ENCODE measurements at regions not wholly inside any gene's neighbourhood (a gene's known extent, or its start where the extent isn't known, plus 50 kb on each side); places are given as distances from the start of the nearest gene placed in this dataset.

DNA sequence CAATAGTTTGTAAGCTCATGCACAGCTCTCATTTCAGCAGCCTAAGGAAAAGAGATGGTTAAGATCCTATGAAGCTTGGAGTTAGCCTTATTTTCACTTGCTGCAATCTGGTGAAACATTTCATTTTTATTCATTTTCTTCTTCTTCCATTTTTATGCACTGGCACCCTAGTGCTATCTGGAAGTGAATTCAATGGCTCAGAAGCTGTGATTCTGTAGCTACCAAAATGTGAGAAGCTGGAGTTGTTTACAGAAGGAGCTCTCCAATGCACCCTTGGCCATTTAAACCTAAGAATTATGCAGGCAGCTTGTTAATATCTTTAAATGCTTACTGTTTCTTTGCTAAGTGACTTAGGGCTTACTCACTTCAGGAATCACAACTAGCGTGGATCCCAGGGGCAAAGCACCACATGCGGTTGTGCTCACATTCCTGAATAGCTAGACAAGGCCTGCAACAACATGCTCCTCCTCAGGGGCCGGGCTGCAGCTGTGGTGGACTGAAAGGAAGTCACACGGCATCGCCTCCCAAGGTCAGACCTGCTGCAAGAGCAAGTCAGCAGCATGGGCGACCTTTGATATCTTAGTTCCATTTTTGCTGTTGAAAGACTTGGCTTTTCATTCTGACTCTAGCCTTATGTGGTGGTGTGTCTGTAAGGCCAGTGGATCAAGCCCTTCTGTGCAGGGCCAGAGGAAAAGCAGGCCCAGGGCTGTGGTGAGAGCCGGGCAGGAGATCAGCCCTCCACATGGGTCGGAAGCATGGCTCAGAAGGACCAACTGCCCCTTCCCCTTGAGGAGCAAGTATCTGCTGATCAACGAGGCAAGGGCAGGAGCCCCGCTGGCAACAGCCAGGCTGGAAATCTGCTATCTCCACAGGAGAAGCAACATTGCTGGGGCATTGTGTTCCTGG, 91.9 kb upstream of the MBL2 start:
- DNase-seq (ENCODE audit: extremely low read depth, low read depth) = no peak

GRCh38 chr10:52858722-52859121, 86.1 kb upstream of the MBL2 start:
- no peak for DNase-seq (ENCODE audit: extremely low read depth, low read depth)

DNA sequence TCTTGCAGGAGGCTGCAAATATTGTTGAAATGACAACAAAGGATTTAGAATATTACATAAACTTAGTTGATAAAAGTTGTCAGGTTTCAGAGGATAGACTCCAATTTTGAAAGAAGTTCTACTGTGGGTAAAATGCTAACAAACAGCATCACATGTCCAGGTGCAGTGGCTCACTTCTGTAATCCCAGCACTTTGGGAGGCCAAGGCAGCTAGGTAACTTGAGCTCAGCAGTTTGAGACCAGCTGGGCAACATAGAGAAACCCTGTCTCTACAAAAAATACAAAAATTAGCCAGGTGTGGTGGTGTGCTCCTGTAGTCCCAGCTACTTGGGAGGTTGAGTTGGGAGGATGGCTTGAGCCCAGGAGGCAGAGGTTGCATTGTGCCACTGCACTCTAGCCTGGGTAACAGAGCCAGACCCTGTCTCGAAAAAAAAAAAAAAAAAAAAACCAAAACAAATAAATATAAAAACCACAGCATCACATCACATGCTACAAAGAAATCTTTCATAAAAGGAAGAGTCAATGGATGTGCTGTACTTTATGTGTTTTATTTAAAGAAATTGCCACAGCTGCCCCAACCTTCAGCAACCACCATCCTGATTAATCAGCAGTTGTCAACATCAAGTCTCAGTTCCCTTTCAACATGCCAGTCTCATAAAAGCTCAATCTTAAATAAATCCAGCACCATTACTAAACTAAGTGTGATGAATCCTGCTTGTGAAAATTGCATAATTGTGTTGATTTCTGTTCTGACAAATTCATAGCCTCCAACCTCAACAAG, 83.2 kb upstream of the MBL2 start:
- no peak for DNase-seq (ENCODE audit: extremely low read depth, low read depth)

GRCh38 chr10:52853704-52854103, 81.1 kb upstream of the MBL2 start:
- DNase-seq (ENCODE audit: extremely low read depth, low read depth) = no peak

DNA sequence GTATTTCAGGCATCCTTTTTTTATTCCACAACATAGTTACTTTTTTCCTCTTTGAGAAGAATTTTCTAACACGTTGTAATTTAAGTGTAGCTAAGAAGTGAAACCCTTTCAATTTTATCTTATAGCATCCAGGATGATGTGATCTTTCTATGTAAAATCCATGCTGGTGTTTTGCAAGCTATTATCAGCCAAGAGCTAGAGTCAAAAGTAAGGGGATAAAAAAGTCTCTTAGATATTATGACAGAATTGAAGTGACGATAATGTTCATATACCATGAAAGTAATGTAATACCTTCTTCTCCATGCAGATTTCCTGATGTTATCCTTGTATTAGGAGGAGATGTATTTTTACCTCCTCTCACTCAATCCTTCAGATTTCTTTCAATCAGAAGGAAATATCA, 64.2 kb upstream of the MBL2 start:
- no peak for DNase-seq (ENCODE audit: extremely low read depth, low read depth)

Small RNAs in the stretch of these regions (small RNA-seq; reads per million reads assigned to genes)
- gene RF00019 (0 reads per million in 2 experiments), gene RNA5SP318 (0 reads per million in 2 experiments), gene SNRPEP8 (0 reads per million in 2 experiments)
